HG02610 (cell line): ENCODE measurements at regions not wholly inside any gene's neighbourhood (a gene's known extent, or its start where the extent isn't known, plus 50 kb on each side); places are given as distances from the start of the nearest gene placed in this dataset.
"Not testable (repeated sequence)": the region's sequence is repeated elsewhere in the genome, so short reads cannot be mapped to it uniquely, and the experiment has no call there.

Source experiments
- ATAC-seq: cut with Tn5 transposase; IDR thresholded peaks from one replicate; pipeline ENCODE4 v1.9.1; 2021; ENCODE audit warnings: mild to moderate bottlenecking, moderate library complexity; ENCODE audit not compliant: unreplicated experiment

- no peak for ATAC-seq
Measured at GRCh38 chr6:163867518-163868292, 453.2 kb downstream of the QKI start.

GRCh38 chr6:163866192-163866591, 451.7 kb downstream of the QKI start:
- no peak for ATAC-seq

GRCh38 chr6:163863565-163863964, 449.0 kb downstream of the QKI start:
- no peak for ATAC-seq

DNA sequence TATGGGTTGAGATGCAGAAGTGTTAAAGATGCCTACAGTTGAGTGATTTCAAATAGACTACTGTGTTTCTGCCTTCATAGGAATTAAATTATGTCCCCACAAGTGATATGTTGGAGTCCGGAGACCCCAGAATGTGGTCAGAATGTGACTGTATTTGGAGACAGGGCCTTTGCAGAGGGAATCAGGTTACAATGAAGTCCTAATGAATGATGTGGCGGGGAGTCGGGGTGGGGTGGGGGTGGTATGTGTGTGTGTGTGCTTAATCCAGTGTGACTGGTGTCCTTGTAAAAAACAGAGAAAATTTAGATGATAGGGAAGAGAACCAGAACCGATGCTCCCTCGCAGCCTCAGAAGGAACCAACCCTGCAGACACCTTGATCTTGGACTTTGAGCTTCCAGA, 448.2 kb downstream of the QKI start:
- ATAC-seq: no peak

- ATAC-seq: no peak
Measured at GRCh38 chr6:163861627-163862026, 447.1 kb downstream of the QKI start.

DNA sequence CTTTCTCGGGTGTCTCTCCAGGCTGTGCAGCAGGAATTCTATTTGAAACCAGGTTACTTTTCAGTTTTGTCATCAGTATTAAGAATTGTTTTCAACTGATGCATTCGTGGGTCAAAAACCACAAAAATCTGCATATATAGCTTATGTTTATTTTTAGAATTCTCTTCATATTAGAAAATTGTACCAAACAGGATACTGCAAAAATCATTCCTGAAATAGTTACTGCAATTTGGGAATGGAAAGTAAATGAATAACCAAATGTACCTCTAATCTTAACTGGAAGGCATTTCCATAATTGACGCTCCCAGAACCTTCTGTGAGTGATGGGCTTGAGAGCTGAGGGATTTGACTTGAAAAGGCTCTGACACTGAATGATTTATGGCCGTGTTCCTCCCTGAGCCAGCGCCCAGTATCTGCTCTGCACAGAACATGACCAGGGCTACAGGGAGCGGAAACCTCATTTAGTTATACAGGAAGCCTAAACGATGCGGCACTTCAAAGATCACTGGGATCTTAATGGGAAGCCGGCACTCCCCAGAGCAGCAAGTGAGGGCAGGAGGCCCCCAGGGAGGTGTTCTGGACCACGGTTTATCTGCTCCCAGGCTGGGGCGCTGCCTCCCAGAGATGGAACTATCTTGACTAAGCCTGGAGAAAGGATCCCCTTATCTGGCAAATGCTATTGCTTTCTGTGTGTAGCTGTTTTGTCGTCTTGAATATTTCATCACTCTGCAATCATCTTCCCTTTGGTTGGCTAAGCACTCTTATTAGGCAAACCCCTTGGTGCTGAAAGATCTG, 446.0 kb downstream of the QKI start:
- ATAC-seq: no peak

DNA sequence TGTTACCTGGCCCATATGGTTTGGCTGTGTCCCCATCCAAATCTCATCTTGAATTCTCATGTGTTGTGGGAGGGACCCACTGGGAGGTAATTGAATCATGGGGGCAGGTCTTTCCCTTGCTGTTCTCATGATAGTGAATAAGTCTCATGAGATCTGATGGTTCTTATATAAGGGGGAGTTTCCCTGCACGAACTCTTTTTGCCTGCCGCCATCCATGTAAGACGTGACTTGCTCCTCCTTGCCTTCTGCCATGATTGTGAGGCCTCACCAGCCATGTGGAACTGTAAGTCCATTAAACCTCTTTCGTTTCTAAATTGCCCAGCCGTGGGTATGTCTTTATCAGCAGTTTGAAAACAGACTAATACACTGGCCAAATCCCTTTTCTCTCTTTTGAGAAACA, 444.4 kb downstream of the QKI start:
- not testable (repeated sequence) for ATAC-seq

DNA sequence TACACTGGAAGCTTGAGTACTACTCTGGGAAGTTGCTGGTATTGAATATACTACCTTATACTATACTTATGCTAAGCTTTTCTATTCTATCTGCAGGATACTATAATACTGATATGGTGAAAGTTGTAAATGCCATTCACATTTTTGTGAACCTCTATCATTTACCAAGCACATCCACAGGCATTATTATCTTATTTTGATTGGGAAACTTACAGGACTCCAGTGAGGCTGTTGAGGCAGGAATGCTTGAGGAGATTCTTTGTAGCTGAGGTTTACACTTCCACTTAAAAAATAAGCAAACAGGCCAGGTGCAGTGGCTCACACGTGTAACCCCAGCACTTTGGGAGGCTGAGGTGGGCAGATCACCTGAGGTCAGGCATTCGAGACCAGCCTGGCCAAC, 442.9 kb downstream of the QKI start:
- ATAC-seq: no peak

DNA sequence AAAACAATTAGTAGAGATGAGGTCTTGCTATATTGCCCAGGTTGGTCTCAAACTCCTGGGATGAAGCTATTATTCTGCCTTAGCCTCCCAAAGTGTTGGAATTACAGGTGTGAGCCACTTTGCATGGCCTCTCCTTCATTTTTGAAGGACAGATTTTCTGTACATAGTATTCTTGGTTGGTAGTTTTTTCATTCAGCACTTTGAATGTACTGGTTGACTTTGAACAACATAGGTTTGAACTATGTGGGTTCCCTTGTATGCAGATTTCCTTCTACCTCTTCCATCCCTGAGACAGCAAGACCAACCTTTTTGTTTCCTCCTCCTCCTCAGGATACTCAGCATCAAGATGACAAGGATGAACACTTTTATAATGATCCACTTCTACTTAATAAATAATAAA, 436.4 kb downstream of the QKI start:
- ATAC-seq: no peak

GRCh38 chr6:163844761-163845160, 430.2 kb downstream of the QKI start:
- ATAC-seq: no peak

GRCh38 chr6:163844357-163844756, 429.8 kb downstream of the QKI start:
- ATAC-seq: no peak

GRCh38 chr6:163843218-163843617, 428.7 kb downstream of the QKI start:
- ATAC-seq: no peak

DNA sequence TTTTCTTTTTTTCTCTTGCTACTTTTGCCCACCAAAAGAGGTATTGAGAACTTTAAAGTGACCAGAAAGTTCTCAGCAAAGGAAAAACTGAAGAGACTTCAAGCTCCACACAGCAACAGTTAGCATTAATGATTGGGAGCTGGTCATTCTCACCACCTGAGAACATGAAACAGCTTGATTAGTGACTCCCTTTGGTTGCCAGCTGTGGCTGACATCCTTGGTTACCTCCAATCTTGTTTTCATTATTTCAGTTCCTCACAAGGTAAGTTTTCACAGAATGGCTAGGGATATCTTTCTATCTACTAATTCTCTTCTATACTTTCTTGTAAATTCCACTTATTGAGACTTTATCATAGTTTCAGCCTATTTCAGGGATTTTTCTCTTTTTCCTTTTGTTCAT, 427.9 kb downstream of the QKI start:
- no peak for ATAC-seq

GRCh38 chr6:163841733-163842132, 427.2 kb downstream of the QKI start:
- ATAC-seq: no peak

DNA sequence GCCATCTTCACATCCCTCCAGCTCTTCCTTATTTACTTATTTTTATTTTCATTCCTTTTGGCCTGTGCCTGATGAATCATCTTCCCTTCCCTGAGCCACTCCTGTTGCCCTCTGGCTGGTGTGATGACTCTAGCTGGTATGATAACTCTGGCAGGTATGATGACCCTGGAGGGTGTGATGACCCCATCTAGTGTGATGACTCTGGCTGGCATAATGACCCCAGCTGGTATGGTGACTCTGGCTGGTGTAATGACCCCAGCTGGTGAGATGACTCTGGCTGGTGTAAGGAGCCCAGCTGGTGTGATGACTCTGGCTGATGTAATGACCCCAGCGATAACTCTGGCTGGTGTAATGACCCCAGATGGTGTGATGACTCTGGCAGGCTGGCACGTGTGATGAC, 426.8 kb downstream of the QKI start:
- ATAC-seq: no peak

DNA sequence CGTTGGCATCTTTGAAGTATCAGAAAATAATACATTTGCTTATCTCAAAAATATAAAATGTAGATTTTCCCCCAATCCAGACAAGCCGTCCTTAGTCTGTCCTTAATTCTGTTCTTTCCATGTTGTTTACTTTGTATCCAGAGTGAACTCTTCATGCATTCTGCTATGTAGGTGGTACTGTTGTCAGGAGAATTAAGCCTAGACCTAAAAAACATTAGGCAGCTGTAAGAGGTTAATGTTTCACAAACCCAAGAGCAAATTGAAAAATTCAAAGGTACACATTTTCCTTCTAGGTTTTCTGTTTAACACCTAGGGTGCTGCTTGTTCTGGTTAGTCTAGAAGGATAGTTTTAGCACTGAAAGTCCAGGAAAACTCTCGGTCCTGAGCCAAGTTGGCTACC, 426.4 kb downstream of the QKI start:
- ATAC-seq: no peak

DNA sequence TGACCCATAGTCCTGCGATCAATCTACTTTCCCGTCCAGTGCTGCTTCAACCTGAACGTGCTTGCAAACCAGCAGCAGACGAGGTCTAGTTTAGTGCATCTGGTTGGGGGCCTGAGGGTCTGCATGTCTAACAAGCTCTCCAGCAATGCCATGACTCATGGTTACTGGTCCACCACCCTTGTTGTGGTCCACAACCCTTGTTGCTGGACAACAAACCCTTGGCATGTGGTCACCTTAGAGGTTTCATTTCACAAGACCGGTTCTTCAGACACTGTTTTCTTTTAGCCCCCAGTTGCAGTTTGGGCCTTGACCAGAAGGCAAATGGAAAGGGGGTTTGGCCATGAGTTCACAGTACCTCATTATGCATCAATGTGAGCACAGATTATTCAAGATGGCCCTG, 424.8 kb downstream of the QKI start:
- ATAC-seq: no peak

- ATAC-seq: no peak
Measured at GRCh38 chr6:163837691-163838431, 423.3 kb downstream of the QKI start.

DNA sequence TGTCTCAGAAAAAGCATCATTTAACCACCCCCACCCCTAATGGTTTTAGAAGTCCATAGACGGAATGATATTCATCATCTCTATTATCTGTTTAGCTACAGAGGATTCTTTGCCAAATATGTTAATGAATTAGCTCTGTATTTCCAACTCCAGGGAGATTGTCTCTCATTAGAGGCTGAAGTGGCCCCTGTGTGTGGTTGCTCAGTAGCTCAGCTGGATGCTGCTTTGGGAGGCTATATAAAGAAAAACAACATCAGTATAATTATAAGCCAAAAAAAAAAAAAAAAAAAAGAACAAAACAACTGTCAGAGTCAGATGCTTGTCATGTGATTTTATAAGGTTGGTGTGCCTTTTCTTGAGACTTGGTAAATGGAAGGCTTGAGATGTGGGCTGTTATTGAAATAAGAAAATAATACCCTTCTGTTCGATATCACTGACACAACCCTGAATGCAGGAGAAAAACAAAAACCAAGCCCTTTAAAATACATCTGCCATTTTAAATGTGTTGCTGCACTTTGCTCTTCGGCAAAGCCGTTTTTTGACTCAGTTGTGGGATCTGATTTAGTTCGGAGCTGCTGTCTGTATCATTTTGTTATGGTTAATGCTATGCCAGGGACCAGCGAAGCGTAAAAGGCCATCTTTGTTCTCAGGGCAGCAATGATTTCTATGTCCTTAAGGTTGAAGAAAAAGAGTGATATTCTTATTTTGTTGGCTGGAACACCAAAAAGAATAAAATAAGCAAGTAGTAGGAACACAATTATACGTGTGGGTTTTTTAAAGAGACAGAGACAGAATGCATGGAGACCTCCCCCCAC, 422.6 kb downstream of the QKI start:
- ATAC-seq: no peak

GRCh38 chr6:163835439-163836171, 421.1 kb downstream of the QKI start:
- no peak for ATAC-seq
